ENCODE measurements at regions not wholly inside any gene's neighbourhood (a gene's known extent, or its start where the extent isn't known, plus 50 kb on each side); places are given as distances from the start of the nearest gene placed in this dataset.

DNA sequence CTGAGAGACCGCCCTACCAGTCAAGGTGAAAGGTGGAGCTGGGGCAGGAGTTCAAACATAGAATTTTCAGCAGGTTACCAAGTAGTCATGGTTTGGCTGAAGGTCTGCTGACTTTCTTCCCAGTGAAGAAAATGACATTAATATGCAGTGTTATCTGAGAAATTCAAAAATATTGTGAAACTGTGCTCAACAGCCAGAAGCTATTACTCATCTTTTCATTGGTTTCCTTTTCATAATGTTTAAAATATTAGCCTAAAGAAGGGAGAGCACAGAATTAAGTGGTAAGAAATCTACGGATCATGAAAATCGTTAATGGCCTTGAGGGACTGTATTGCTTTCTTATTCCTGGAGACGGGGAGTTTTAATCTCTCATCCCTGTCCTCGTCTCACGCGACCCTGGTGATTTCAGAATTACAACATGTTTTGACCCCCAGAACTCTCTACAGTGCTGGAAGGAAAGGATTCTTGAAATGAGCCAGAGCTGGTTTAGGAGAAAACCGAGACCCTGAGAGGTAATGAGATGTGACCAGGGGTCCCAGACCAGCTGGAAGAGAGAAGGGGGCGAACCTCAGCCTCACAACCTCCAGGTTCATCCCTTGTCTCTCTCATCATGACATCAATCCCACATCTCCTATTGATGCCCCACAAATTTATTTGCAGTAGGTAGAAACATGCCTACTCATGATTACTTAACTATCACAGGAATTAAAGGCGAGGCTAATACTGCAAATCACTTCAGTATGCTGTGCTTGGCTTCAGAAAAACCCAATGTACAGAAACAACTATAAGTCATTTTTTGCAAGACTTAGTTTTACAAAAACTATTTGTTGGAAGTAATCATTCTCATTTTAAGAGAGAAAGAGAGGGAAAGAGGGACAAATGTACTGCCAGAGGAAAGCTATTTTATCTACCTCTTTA, 209.5 kb downstream of the FNDC1 start:
- peaks cover 8 to 25% of the 10 kb centered on the region in 2 experiments; a peak in 4 of 5 replicates for H3K27me3 ChIP-seq (ENCODE audit: control insufficient read depth in 2 of 2, insufficient read depth in 2 of 2, low read length in 2 of 2)
- no peak for DNase-seq (ENCODE audit: extremely low read depth in 1 of 4, low spot score in 3 of 4)
- H3K9ac ChIP-seq (ENCODE audit: insufficient read depth in 1 of 2, low read depth in 2 of 2, low read length in 2 of 2): no peak overlapping the region
- H3K4me1 ChIP-seq (replicated peaks in 1 of 2; ENCODE audit: control insufficient read depth in 2 of 2, insufficient read depth in 2 of 2, low read length in 2 of 2): no peaks in the 10 kb centered on the region
- TF ChIP-seq ASH1L (IDR thresholded peaks at IDR 0.05; ENCODE audit: borderline replicate concordance, low read depth, partially characterized antibody): no peak
- no peak for ATAC-seq
- H3K4me3 ChIP-seq: no peak overlapping the region
- CTCF ChIA-PET (ENCODE audit: low intra/inter-chr PET ratio): no interaction called here
- H4K20me1 ChIP-seq (replicated peaks; ENCODE audit: control insufficient read depth, insufficient read depth, low read length): no peaks in the 10 kb centered on the region; the same call in 1 of the 2 replicates
- no peak for FAIRE-seq
- no peaks in the 10 kb centered on the region for H3K9me3 ChIP-seq (replicated peaks; ENCODE audit: control insufficient read depth, insufficient read depth, low read depth, low read length)
- no peaks in the 10 kb centered on the region for H3K79me2 ChIP-seq (ENCODE audit: control insufficient read depth, insufficient read depth, low read length)
- BruUV-seq (replicated peaks): no TSS peak
- no peak overlapping the region for H3K4me2 ChIP-seq (ENCODE audit: insufficient read depth, low read length)
- H3K27ac ChIP-seq (ENCODE audit: extremely low read depth, low read depth, low read length): no peak overlapping the region
- POLR2A ChIA-PET: no interaction called here
- no peaks in the 10 kb centered on the region for H3K36me3 ChIP-seq (ENCODE audit: control insufficient read depth, insufficient read depth, low read length)
- WGBS (ENCODE audit: insufficient coverage, low coverage, missing lambda C conversion rate): 2% methylated on average over 10 of the region's 10 CpGs
- intact Hi-C loops (cut with micrococcal nuclease) (no loop called here), in situ Hi-C loops (cut with MboI) (no loop called here)
- no peak overlapping the region for H2AFZ ChIP-seq (ENCODE audit: low read depth, low read length)
- peaks cover 3% of the 10 kb centered on the region for H3K9me1 ChIP-seq (ENCODE audit: control insufficient read depth, insufficient read depth, low read length)

DNA sequence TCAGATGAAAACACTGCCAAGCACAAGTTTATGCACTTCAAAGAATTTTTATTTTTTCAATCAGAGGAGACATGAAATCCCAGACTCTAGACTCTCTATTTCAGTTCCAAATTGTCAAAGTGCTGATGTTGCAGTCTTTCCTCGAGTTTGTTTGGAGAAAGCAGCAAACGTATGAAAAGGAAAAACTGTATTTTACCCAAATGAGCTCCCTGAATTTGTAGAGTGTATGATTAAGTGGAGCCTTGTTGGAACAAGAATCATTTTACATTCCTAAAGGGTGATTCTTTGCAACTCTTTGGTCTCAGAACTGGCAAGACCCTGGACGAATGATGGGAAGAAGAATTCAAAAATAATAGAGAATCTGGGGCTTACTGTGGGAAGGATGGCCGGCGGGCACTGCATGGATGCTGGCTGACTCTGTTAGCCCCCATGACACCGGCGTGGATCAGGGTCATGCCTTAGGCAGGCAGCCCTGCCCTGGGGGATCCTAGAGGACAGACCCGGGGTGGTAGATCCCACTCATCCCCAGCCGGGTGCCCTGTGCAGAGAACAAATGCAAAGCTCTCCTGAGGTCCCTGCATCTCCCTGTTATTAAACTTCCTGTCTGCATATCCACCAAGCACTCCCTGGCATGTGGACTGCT, 207.4 kb downstream of the FNDC1 start:
- FAIRE-seq: no peak
- no TSS peak for BruUV-seq (replicated peaks)
- peak; percentile 50; the same call in 1 of the 2 replicates for TF ChIP-seq MAFK (IDR thresholded peaks at IDR 0.05; ENCODE audit: low read length)
- TF ChIP-seq ZNF316 (IDR thresholded peaks at IDR 0.05): peak; percentile 57; the same call in 1 of the 2 replicates
- peak; percentile 39; the same call in 1 of the 2 replicates for TF ChIP-seq MAFG (tag; conservative IDR thresholded peaks at IDR 0.05)
- TF ChIP-seq RNF2 (IDR thresholded peaks at IDR 0.05): no peak
- no peak for TF ChIP-seq BRD4 (IDR thresholded peaks at IDR 0.05)
- peak; percentile 58; the same call in 1 of the 2 replicates for TF ChIP-seq MAFF (IDR thresholded peaks at IDR 0.05; ENCODE audit: low read length)

More for the DNA sequence above, 207.4 kb downstream of the FNDC1 start:
- no peaks in the 10 kb centered on the region for H3K4me1 ChIP-seq (replicated peaks in 1 of 2; ENCODE audit: control insufficient read depth in 2 of 2, insufficient read depth in 2 of 2, low read length in 2 of 2)
- H3K4me2 ChIP-seq (ENCODE audit: insufficient read depth, low read length): no peak overlapping the region
- ATAC-seq (no peak), DNase-seq (ENCODE audit: extremely low read depth in 1 of 4, low spot score in 3 of 4) (no peak)
- peaks cover 3% of the 10 kb centered on the region for H3K9me1 ChIP-seq (ENCODE audit: control insufficient read depth, insufficient read depth, low read length)
- CTCF ChIA-PET (ENCODE audit: low intra/inter-chr PET ratio): no interaction called here
- H3K27ac ChIP-seq (ENCODE audit: extremely low read depth, low read depth, low read length): no peak overlapping the region
- H3K36me3 ChIP-seq (ENCODE audit: control insufficient read depth, insufficient read depth, low read length): no peaks in the 10 kb centered on the region
- 0% methylated on average over 9 of the region's 9 CpGs for WGBS (ENCODE audit: insufficient coverage, low coverage, missing lambda C conversion rate)
- no peak overlapping the region for H3K9ac ChIP-seq (ENCODE audit: insufficient read depth in 1 of 2, low read depth in 2 of 2, low read length in 2 of 2)
- no peak overlapping the region for H2AFZ ChIP-seq (ENCODE audit: low read depth, low read length)
- peaks cover 8 to 38% of the 10 kb centered on the region in 2 experiments; a peak in 3 of 5 replicates for H3K27me3 ChIP-seq (ENCODE audit: control insufficient read depth in 2 of 2, insufficient read depth in 2 of 2, low read length in 2 of 2)
- intact Hi-C loops (cut with micrococcal nuclease) (no loop called here), in situ Hi-C loops (cut with MboI) (no loop called here)
- POLR2A ChIA-PET: no interaction called here
- no peaks in the 10 kb centered on the region; the same call in 1 of the 2 replicates for H4K20me1 ChIP-seq (replicated peaks; ENCODE audit: control insufficient read depth, insufficient read depth, low read length)
- H3K9me3 ChIP-seq (replicated peaks; ENCODE audit: control insufficient read depth, insufficient read depth, low read depth, low read length): no peaks in the 10 kb centered on the region
- H3K79me2 ChIP-seq (ENCODE audit: control insufficient read depth, insufficient read depth, low read length): no peaks in the 10 kb centered on the region
- no peak overlapping the region for H3K4me3 ChIP-seq

Data from K562 (cell line).